BJ (cell line): ENCODE measurements at regions not wholly inside any gene's neighbourhood (a gene's known extent, or its start where the extent isn't known, plus 50 kb on each side); places are given as distances from the start of the nearest gene placed in this dataset.
"Not testable (repeated sequence)": the region's sequence is repeated elsewhere in the genome, so short reads cannot be mapped to it uniquely, and the experiment has no call there.

ENCODE experiments used
- CTCF ChIA-PET: fragments of 350-600 bp; formaldehyde crosslinking; extraction: SDS; loops from one replicate; lab custom pipeline; 2021; ENCODE audit warnings: antibody characterized with exemption, inconsistent platforms; lab: Yijun Ruan, JAX
- POLR2A ChIA-PET: fragments of 300-600 bp; sonication (Branson Sonifier 250); formaldehyde crosslinking; extraction: SDS; loops from one replicate; lab custom pipeline; 2021; ENCODE audit warnings: antibody characterized with exemption; lab: Charles Lee
- DNase-seq: peaks from one replicate; pipeline ENCODE4 v3.0.0-alpha.2; 2011; ENCODE audit warnings: low read depth
- H3K27me3 ChIP-seq: 2 replicates; pipeline ENCODE4 v1.6.0; 2011; ENCODE audit warnings: low read length; ENCODE audit not compliant: control insufficient read depth, insufficient read depth
- H3K36me3 ChIP-seq: 2 replicates; pipeline ENCODE4 v1.5.1; 2011; ENCODE audit warnings: low read length; ENCODE audit not compliant: control insufficient read depth, insufficient read depth
- H3K4me3 ChIP-seq: 2 replicates; pipeline ENCODE4 v1.5.1; 2011; ENCODE audit warnings: low read depth, mild to moderate bottlenecking, control low read depth, low read length
- CTCF ChIP-seq: IDR thresholded peaks from 2 replicates; pipeline ENCODE4 v1.5.1; 2011; ENCODE audit warnings: low read depth, mild to moderate bottlenecking, control low read depth, inconsistent platforms, low read length, moderate library complexity; ENCODE audit not compliant: insufficient read depth

DNA sequence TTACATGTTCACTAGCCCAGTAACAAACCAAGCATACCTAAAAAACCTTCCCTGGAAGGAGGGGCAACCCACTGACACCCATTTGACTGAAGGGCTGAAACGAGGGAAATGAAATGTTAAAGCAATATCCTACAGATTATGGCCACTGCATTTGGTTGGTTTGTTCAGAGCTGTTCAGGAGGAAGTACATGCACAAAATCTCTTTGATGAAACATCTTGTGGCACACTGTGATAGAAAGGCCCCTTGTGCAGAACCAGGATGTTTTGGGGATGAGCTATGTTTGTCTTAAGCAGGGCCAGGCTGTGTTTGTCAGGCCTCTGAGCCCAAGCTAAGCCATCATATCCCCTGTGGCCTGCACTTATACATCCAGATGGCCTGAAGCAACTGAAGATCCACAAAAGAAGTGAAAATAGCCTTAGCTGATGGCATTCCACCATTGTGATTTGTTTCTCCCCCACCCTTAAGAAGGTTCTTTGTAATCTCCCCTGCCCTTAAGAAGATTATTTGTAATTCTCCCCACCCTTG, 467.3 kb upstream of the PIK3R1 start:
- H3K4me3 ChIP-seq: no peak overlapping the region
- POLR2A ChIA-PET: no interaction called here
- no peaks in the 10 kb centered on the region for H3K27me3 ChIP-seq
- CTCF ChIA-PET: no interaction called here
- no peak for TF ChIP-seq CTCF
- DNase-seq: no peak
- H3K36me3 ChIP-seq: no peaks in the 10 kb centered on the region

GRCh38 chr5:67747096-67747495, 468.5 kb upstream of the PIK3R1 start:
- ChIA-PET POLR2A (no interaction called here), CTCF (no interaction called here)
- Histone ChIP-seq H3K27me3 (no peaks in the 10 kb centered on the region), H3K4me3 (no peak overlapping the region), H3K36me3 (no peaks in the 10 kb centered on the region)
- TF ChIP-seq CTCF: no peak
- DNase-seq: no peak

DNA sequence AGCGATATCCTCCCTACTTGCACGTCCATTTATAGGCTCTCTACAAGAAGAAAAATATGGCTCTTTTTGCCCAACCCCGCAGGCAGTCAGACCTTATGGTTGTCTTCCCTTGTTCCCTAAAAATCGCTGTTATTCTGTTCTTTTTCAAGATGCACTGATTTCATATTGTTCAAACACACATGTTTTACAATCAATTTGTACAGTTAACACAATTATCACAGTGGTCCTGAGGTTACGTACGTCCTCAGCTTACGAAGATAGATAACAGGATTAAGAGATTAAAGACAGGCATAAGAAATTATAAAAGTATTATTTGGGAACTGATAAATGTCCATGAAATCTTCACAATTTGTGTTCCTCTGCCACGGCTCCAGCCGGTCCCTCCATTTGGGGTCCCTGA, 468.9 kb upstream of the PIK3R1 start:
- POLR2A ChIA-PET, H3K4me3 ChIP-seq, H3K36me3 ChIP-seq, DNase-seq, CTCF ChIA-PET, H3K27me3 ChIP-seq: not testable (repeated sequence)

DNA sequence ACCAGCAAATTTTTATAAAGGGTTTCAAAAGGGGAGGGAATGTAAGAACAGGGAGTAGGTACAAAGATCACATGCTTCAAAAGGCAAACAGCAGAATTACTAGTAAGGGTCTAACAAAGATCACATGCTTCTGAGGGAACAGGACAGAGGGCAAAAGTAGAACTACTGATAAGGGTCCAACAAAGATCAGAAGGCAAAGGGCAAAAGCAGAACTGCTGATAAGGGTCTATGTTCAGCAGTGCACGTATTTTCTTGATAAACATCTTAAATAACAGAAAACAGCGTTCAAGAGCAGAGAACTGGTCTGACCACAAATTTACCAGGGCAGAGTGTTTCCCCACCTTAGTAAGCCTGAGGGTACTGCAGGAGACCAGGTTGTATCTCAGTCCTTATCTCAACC, 469.5 kb upstream of the PIK3R1 start:
- POLR2A ChIA-PET: no interaction called here
- Histone ChIP-seq H3K4me3 (no peak overlapping the region), H3K36me3 (no peaks in the 10 kb centered on the region), H3K27me3 (no peaks in the 10 kb centered on the region)
- CTCF ChIA-PET: no interaction called here
- no peak for DNase-seq
- TF ChIP-seq CTCF: no peak

DNA sequence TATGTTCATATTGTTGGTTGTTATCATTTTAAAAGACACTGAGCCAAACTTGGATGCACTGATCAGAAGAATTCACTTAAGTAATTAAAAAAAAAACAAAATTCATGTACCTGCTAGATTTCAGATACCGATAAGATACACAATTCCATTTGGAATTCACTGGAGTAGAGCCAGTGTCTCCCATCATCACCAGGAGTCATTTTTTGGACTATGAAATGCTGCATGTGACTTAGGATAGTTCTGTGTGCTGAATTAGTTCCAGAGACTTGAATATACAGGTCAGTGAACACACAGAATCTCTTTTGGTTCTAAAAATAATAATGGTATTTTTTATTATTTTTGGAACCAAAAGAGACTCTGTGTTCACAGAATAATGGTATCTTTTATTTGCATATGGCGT, 482.6 kb upstream of the PIK3R1 start:
- Histone ChIP-seq H3K27me3 (no peaks in the 10 kb centered on the region), H3K36me3 (no peaks in the 10 kb centered on the region), H3K4me3 (no peak overlapping the region)
- ChIA-PET POLR2A (no interaction called here), CTCF (no interaction called here)
- DNase-seq: no peak
- TF ChIP-seq CTCF: no peak

GRCh38 chr5:67732471-67732870, 483.1 kb upstream of the PIK3R1 start:
- ChIA-PET POLR2A (no interaction called here), CTCF (no interaction called here)
- Histone ChIP-seq H3K36me3 (no peaks in the 10 kb centered on the region), H3K4me3 (no peak overlapping the region), H3K27me3 (no peaks in the 10 kb centered on the region)
- TF ChIP-seq CTCF: no peak
- DNase-seq: no peak
